Neural cell (in vitro differentiated cells): ENCODE measurements at regions not wholly inside any gene's neighbourhood (a gene's known extent, or its start where the extent isn't known, plus 50 kb on each side); places are given as distances from the start of the nearest gene placed in this dataset.

Source experiments
- H2AFZ ChIP-seq: fragments of 200-600, 300-800 bp; sonication (generic), shearing (Covaris generic); 2 replicates; pipeline ENCODE4 v1.6.0; 2014; ENCODE audit warnings: low read depth, mild to moderate bottlenecking, antibody characterized with exemption, low read length, moderate library complexity
- H3F3A ChIP-seq: fragments of 200-600 bp; shearing (Covaris generic); 2 replicates; pipeline ENCODE4 v1.6.1; 2016; ENCODE audit warnings: mild to moderate bottlenecking, moderate library complexity, mixed read lengths, antibody characterized with exemption, low read length; ENCODE audit not compliant: insufficient read depth, poor library complexity, severe bottlenecking
- H3K27ac ChIP-seq: fragments of 200-600, 300-800 bp; sonication (generic), shearing (Covaris generic); 2 replicates; pipeline ENCODE4 v1.5.1; 2014; ENCODE audit warnings: mild to moderate bottlenecking, low read length, moderate library complexity
- H3K27me3 ChIP-seq: fragments of 300-800, 200-600 bp; sonication (generic), shearing (Covaris generic); 2 replicates; pipeline ENCODE4 v1.6.0; 2014; ENCODE audit warnings: mild to moderate bottlenecking, low read depth, low read length, moderate library complexity; ENCODE audit not compliant: insufficient read depth
- H3K36me3 ChIP-seq: fragments of 300-800, 200-600 bp; sonication (generic), shearing (Covaris generic); 2 replicates; pipeline ENCODE4 v1.5.1; 2014; ENCODE audit warnings: mild to moderate bottlenecking, antibody characterized with exemption, low read length, moderate library complexity; ENCODE audit not compliant: insufficient read depth
- H3K4me2 ChIP-seq: fragments of 300-800, 200-600 bp; sonication (generic), shearing (Covaris generic); 2 replicates; pipeline ENCODE4 v1.6.0; 2014; ENCODE audit warnings: mild to moderate bottlenecking, low read length
- H3K4me3 ChIP-seq: fragments of 300-800, 200-600 bp; sonication (generic), shearing (Covaris generic); 2 replicates; pipeline ENCODE4 v1.5.1; 2014; ENCODE audit warnings: mild to moderate bottlenecking, low read length, moderate library complexity
- H3K79me2 ChIP-seq: fragments of 200-600 bp; shearing (Covaris generic); replicated peaks from 2 replicates; pipeline ENCODE4 v1.6.0; 2014; ENCODE audit warnings: mild to moderate bottlenecking, low read length, moderate library complexity; ENCODE audit not compliant: insufficient read depth
- H3K9ac ChIP-seq: fragments of 300-800, 200-600 bp; sonication (generic), shearing (Covaris generic); 2 replicates; pipeline ENCODE4 v1.6.1; 2016; ENCODE audit warnings: mild to moderate bottlenecking, low read length, mixed read lengths
- H3K9me2 ChIP-seq: fragments of 200-600 bp; shearing (Covaris generic); 2 replicates; pipeline ENCODE4 v1.6.1; 2016; ENCODE audit warnings: mild to moderate bottlenecking, low read length, mixed read lengths; ENCODE audit not compliant: insufficient read depth
- H3K9me3 ChIP-seq: fragments of 200-600, 300-800 bp; sonication (generic), shearing (Covaris generic); 2 replicates; pipeline ENCODE4 v1.6.1; 2016; ENCODE audit warnings: mild to moderate bottlenecking, mixed run types, low read length, moderate library complexity, mixed read lengths
- H4K20me1 ChIP-seq: fragments of 200-600 bp; shearing (Covaris generic); 2 replicates; pipeline ENCODE4 v1.6.1; 2016; ENCODE audit warnings: mild to moderate bottlenecking, mixed run types; ENCODE audit not compliant: insufficient read depth
- CTCF ChIP-seq: fragments of 450-650 bp; IDR thresholded peaks from 2 replicates; pipeline ENCODE4 v1.5.1; 2014; ENCODE audit warnings: antibody characterized with exemption, mild to moderate bottlenecking, moderate library complexity; ENCODE audit not compliant: poor library complexity, severe bottlenecking
- EP300 ChIP-seq: fragments of 450-650 bp; conservative IDR thresholded peaks from 2 replicates; pipeline ENCODE4 v1.6.1; 2014; ENCODE audit warnings: antibody characterized with exemption, mild to moderate bottlenecking, moderate library complexity; ENCODE audit not compliant: poor library complexity, severe bottlenecking
- EZH2 ChIP-seq: fragments of 200-600, 300-800 bp; shearing (Covaris generic), sonication (generic); IDR thresholded peaks from 2 replicates; pipeline ENCODE4 v1.6.1; 2014; ENCODE audit warnings: antibody characterized with exemption, low read length, borderline replicate concordance, mild to moderate bottlenecking; ENCODE audit not compliant: insufficient read depth, poor library complexity, severe bottlenecking
- MXI1 ChIP-seq: fragments of 450-650 bp; conservative IDR thresholded peaks from 2 replicates; pipeline ENCODE4 v1.6.1; 2014; ENCODE audit warnings: antibody characterized with exemption, mild to moderate bottlenecking; ENCODE audit not compliant: poor library complexity, severe bottlenecking
- POLR2AphosphoS5 ChIP-seq: IDR thresholded peaks from 2 replicates; pipeline ENCODE4 v1.6.1; 2012
- RAD21 ChIP-seq: fragments of 450-650 bp; conservative IDR thresholded peaks from 2 replicates; pipeline ENCODE4 v1.6.1; 2014; ENCODE audit warnings: antibody characterized with exemption, mild to moderate bottlenecking, moderate library complexity
- SMC3 ChIP-seq: fragments of 450-650 bp; conservative IDR thresholded peaks from 2 replicates; pipeline ENCODE4 v1.6.1; 2014; ENCODE audit warnings: antibody characterized with exemption, mild to moderate bottlenecking, moderate library complexity; ENCODE audit not compliant: poor library complexity
- TAF1 ChIP-seq: IDR thresholded peaks from 2 replicates; pipeline ENCODE4 v1.6.1; 2012; ENCODE audit warnings: low read depth
- TF ChIP-seq, protein P1 (sequence below): IDR thresholded peaks from 2 replicates; pipeline ENCODE4 v1.6.1; 2012; ENCODE audit warnings: borderline replicate concordance

DNA sequence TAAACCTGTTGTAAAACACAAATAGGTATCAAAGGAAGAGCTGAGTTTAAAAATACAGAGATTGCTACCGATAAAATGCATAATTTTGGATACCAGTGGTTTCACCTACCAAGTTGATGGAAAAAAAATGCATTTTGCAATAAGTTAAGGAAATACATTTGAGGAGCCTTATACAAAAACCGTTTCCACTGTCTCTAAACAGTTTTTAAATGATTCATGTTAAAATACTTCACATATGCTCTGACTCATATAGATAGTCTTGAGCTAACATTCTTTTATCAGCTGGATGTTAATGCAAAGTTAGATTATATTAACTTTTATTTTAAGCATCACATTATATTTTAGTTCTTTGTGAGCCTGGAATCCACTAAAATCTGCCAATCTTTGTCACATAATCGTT, 50.6 kb upstream of the ANKRD17 start:
- Histone ChIP-seq H3K27me3 (no peaks in the 10 kb centered on the region), H3K9me3 (no peaks in the 10 kb centered on the region), H3K9me2 (no peaks in the 10 kb centered on the region), H3K79me2 (no peaks in the 10 kb centered on the region), H2AFZ (no peak overlapping the region), H3K9ac (no peak overlapping the region), H4K20me1 (no peaks in the 10 kb centered on the region), H3K4me2 (no peak overlapping the region), H3F3A (no peaks in the 10 kb centered on the region), H3K27ac (no peak overlapping the region), H3K36me3 (no peaks in the 10 kb centered on the region), H3K4me3 (no peak overlapping the region)
- TF ChIP-seq EP300 (no peak), TAF1 (no peak), EZH2 (no peak), SMC3 (no peak), RAD21 (no peak), MXI1 (no peak), CTCF (no peak), POLR2AphosphoS5 (no peak)
- TF ChIP-seq, protein P1, sequence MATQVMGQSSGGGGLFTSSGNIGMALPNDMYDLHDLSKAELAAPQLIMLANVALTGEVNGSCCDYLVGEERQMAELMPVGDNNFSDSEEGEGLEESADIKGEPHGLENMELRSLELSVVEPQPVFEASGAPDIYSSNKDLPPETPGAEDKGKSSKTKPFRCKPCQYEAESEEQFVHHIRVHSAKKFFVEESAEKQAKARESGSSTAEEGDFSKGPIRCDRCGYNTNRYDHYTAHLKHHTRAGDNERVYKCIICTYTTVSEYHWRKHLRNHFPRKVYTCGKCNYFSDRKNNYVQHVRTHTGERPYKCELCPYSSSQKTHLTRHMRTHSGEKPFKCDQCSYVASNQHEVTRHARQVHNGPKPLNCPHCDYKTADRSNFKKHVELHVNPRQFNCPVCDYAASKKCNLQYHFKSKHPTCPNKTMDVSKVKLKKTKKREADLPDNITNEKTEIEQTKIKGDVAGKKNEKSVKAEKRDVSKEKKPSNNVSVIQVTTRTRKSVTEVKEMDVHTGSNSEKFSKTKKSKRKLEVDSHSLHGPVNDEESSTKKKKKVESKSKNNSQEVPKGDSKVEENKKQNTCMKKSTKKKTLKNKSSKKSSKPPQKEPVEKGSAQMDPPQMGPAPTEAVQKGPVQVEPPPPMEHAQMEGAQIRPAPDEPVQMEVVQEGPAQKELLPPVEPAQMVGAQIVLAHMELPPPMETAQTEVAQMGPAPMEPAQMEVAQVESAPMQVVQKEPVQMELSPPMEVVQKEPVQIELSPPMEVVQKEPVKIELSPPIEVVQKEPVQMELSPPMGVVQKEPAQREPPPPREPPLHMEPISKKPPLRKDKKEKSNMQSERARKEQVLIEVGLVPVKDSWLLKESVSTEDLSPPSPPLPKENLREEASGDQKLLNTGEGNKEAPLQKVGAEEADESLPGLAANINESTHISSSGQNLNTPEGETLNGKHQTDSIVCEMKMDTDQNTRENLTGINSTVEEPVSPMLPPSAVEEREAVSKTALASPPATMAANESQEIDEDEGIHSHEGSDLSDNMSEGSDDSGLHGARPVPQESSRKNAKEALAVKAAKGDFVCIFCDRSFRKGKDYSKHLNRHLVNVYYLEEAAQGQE = no peak
